HG02642 (cell line): ENCODE measurements at regions not wholly inside any gene's neighbourhood (a gene's known extent, or its start where the extent isn't known, plus 50 kb on each side); places are given as distances from the start of the nearest gene placed in this dataset.
"Not testable (repeated sequence)": the region's sequence is repeated elsewhere in the genome, so short reads cannot be mapped to it uniquely, and the experiment has no call there.

Experiments
- ATAC-seq: cut with Tn5 transposase; IDR thresholded peaks from one replicate; pipeline ENCODE4 v1.9.1; 2021; ENCODE audit warnings: mild to moderate bottlenecking; ENCODE audit not compliant: unreplicated experiment, poor library complexity

DNA sequence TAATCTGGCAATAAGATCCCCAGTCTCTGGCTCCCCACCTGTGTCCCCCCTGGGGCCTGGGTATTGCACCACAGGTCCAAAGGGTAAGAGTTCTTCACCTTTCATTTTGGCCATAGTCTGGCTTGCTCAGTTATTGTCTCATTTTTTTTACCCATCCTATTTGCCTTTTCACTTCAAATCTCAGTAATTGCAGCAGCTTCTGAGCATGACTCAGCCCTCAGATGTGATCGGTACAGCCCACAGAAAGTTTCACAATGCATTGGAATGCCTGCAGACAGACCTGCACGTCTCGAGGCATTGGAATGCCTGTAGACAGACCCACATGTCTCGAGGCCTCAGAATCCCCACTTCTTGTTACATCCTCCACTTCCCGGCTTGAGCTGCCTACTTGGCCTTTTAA lies 173.6 kb downstream of the NUFIP1 start:
- ATAC-seq = no peak

DNA sequence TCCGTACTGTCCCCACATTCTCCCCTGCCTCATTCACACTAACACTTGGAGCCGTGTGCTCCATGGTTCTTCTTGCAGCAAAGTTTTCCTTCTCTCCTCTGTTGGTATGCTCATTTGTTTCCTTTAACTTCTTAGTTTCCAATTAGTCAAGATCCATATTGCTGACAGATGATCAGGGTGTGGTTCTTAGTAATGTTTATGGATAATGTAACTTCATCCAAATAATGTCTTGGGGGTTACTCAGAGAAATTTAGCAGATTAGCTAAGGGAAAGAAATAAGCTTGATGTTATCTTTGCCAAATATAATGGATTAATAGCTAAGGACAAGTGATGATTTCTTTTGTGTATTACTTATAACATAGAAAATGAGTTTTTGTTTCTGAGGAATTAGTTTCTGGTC lies 174.4 kb downstream of the NUFIP1 start:
- ATAC-seq = no peak

DNA sequence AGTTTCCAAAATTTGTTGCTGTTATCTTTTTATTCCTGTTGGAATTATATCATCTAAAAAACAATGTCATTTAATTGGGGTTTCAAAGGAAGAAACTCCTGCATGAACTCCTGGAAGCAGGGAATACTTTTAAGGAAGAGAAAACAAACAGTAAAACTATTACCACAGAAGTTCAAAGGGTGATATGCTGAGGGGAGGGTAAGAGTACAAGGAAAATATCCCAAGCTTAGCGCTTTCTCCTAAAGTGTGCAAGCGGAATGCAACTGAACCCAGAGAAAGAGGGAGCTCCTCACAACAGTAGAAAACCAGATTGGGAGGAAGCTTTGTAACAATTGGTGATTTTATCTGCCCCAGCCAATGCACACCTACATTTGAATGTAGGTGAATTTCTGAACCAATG lies 175.1 kb downstream of the NUFIP1 start:
- ATAC-seq = no peak

DNA sequence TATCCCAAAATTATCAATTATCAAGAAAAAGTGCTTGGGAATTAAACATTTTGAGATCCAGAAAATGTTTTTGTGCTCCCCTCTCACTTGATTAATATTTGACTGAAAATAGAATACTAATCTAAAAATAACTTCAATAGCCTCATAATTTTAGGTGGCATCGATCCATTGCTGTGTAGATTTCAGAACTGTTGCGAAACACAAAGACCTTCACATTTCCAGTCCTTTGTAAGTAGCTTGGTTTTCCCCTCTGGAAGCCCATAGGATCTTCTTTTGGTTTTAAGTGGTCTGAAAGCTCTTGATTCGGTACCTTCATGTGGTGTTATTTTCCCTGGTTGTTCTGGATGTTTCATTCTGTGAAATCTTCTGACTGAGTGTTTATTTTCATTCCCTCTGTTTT lies 176.5 kb downstream of the NUFIP1 start:
- ATAC-seq = no peak

DNA sequence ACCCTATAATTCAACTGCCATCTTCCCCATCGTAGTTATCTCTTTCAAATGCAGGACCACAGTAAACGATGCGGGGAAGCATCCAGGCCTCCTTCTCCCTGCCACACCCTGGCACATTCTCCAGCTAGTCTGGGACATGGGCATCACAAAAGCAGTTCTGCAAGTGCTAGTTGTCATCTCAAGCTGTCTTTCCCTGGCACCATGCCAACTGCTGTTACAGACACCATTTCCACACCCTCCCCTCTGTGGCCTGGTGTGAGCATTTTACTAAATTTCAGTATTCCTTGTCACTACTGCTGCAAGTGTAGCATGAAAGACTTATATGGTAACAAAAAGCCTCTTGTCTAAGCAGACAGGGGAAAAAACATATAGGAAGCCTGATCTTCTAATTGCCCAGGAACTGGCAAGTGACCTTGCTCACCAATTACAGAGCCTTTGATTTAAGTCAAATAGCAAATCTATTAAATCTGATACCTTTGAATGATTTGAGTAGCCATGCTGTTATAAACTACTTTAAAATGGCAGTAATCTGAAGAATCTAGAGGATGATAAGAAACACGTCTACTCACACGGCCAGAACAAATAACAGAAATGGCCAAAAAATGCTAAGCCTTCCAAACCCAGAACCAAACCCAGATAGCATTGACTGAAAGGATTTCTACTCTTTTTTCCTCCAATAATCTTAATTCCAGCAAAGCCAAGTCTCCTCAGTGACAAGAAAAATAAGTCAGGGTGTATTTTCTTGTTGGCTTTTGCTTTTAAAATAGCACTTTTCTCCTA lies 179.0 kb downstream of the NUFIP1 start:
- ATAC-seq = no peak

DNA sequence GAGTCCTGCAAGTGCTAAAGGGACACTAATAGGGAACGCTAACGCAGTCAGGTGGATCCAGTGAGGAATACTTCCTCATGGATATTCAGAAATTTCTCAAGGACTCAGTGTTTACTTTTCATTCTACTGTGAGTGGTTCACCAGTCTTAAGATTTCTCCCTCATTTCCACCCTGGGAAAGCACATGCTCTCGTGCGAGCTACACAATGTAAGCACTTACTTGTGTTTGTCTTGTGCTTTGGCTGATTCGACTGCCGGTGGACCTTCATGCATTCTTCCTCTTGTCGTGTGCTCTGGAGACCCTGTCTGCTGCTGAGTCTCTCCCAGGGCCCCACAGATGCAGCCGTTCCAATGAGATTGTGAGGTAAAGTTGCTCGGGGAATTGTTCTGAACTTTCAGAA lies 180.1 kb downstream of the NUFIP1 start:
- no peak for ATAC-seq

DNA sequence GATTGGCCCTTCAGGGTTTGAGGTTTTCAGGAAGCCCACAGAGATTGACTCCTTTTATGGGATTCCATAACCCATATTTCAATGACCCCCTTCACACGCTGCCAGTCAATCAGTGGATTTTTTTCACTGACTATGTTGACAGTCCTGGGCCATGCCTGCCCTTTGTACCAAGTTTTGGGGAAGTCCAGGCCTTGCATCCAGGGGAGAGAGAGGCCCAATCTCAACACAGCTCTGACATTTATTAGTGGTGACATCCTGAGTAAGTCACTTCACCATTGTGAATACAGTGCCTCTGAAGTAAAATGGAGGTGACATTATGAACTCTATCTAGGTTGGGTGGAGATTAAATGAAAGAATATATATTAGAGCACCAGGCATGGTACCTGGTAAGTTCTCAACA lies 181.1 kb downstream of the NUFIP1 start:
- no peak for ATAC-seq

DNA sequence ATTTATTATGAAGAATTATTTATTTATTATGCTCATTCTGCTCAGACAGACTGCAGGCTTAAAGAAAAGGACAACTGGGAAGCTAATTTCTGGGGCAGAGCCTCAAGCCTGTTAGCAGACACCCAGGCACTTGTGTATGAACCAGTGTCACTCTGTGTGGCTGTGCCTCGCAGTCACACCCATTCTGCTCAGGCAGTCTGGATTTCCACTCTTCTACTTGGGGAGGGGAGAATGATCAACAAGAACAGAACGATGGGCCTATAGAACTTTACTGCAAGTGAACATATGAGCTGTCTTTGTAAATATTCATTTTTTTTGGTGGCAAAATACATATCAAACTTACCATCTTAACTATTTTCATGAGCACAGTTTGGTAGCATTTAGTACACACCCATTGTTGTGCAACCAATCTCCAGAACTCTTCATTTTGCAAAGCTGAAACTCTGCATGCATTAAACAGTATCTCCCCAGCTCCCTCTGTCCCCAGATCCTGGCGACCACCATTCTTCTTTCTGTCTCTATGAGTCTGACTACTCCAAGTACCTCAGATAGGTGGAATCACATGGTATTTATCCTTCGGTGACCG lies 181.7 kb downstream of the NUFIP1 start:
- no peak for ATAC-seq

DNA sequence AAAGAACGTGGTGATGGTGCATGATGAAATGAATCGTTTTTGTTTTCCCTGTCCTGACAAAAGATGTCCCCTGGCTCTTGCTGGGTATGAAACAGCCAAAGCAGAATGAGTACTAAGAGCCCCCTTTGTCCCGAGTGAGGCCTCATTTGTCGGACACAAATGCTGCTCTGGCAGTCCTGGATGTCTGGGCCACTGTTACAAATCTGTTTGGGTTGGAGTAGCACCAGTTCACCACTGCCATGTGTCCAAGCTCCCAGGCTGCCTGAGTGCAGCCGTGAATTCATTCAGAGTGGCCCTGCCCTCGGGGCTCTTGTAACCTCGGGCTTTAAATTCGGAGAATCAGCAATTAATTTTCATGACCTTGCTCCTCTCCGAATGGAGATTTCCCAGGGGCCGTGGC lies 182.4 kb downstream of the NUFIP1 start:
- ATAC-seq = no peak

DNA sequence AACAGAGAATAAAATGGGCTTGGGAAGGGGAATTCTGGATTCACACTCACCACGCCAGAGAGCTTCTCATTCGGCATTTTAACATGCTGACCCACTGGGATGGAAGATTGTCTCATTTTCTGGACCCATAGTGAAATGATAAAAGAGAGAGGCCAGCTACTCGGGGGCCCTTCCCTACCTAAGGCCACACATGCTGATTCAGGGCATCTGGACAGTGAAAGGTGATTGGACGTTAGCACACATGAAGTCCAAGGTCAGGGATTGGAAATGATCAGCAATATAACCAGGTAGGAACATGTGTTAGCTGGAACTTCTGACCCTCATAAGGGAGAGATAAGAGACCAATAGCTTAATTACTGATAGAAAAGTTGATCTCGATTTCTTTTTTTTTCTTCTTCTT lies 183.7 kb downstream of the NUFIP1 start:
- ATAC-seq = no peak

DNA sequence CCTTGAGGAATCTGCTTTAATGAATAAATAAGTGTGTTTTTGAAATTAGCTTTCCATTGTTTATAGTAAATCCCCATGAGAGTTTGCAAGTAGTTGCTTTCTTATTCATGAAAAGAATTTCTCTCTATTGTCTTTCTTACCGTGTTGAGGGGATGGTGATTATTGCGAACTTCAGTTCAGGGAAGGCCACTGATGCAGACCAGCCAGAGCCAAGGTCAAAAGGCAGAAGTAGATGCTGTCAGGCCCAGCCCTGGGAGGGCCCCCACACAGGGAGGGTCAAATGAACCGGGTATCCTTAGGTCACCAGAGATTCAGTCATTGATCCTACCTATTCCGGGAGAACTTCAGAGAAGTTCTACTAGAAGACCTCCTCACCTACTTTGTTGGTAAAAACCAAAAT lies 185.9 kb downstream of the NUFIP1 start:
- no peak for ATAC-seq

DNA sequence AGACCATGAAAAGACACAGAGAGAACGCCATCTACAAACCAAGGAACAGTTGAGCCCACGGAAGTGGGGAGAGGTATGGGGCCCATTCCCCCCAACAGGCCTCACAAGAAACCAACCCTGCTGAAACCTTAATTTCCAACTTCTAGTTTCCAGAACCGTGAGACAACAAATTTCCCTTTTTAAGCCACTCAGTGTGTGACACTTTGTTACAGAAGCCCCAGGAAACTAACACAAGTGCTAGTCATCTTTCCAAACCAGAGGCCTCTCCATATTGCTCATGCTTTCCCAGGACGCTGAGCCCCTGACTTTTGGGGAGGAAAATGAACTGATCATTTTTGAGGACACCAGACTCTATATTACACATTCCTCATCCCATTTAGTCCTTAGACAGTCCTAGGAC lies 186.8 kb downstream of the NUFIP1 start:
- ATAC-seq = no peak

DNA sequence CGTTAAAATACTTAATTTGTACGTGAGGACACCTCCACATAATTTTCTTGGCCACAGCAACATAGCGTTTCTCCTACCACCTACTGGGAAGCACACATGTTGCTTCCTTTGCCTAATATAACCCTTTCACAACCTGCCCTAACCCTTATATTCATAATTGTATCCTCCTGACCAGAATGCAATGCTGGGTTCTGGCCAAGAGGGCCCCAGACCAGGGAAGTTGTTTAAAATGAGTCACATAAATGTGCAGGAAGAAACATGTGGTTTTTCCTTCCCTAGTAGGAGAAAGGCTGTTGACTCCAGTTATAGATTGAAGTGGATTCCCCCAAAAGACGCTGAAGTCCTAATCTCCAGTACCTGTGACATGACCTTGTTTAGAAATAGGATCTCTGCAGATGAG lies 187.3 kb downstream of the NUFIP1 start:
- ATAC-seq = no peak

DNA sequence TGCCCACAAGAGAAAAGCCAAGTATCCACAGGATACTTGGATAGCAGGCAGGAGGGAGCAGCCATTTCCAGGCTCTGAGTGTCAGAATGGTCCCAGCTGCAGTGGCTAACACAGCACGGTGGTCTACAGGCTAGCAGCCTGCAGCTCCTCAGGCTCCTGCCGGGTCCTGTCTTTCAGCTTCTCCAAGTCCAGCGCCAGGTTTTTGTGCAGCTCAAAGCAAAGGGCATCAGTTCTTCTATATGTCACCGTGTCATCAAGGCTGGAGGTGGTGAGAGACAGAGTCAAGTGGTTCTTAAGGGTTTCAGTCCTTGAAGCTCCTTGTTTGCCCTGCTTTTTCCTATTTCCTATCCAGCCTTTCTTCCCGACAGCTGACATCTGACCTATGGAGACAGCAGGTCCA lies 188.6 kb downstream of the NUFIP1 start:
- no peak for ATAC-seq

DNA sequence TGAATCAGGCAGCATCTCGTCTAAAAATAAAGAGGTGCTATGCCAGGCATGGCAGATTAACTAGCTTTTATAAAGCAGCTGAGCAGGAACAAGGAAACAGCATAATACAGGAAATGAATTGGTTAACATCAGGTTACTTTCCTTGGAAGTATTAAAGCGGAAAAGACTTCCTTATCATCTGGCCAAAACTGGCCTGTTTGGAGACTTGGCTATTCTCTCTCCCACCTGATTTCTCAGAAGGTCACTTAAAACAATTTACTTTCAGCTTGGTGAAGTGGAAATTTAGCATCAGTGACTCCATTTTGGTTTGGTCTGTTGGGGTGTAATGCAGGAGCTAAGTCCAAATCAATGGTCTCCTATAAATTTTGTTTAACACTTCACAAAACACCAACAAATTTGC lies 191.6 kb downstream of the NUFIP1 start:
- ATAC-seq = no peak

DNA sequence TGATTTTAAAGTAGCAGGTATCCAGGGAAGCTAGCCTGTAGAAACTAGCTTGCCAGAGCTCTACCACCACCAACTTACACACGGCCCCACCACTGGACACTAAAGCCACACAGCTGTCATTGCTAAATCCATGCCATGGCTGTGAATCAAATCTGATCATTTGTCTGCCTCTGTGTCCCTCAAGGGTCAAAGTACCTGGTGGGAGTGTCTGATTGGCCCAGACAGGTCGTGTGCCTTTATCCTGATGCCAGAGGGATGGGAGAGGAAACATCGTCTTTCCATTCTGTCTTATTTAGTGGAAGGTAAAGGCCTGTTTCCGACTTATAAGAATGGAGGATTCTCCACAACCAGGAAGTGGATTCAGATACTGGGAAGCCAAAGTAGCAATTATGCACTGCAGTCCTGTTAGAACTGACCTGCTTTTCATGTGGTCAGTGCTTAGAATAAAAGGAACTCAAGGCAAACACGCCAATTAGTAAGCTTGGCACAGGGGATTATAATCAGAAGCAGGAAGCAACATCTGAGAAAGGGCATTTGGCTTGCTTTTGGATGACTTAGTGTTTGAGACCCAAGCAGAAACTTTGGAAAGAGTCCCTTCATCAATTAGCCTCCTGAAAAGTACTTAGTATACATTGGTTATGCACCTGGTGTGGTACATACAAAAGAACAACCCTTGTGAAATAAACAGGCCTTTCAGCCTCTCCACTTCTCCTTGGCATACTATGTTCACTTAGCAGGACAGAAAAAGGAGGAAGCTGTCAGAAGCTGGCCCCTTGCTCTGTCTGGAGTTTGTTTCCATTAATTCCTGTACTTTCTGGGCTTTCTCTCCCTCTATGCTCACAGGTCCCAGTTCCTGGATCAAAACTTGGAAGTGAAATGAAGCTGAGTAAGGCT lies 192.4 kb downstream of the NUFIP1 start:
- no peak for ATAC-seq

DNA sequence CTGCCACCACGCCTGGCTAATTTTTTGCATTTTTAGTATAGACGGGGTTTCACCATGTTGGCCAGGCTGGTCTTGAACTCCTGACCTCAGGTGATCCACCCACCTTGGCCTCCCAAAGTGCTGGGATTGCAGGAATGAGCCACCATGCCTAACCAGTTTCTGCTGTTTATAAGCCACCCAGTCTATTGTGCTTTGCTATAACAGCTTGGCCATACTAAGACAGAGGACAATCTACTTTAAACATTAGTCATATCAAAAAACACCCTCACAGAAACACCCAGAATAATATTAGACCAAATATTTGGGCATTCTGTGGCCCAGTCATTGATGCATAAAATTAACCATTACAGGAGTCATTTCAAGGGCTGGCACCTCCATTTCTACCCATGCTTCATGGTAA lies 193.2 kb downstream of the NUFIP1 start:
- ATAC-seq = not testable (repeated sequence)

DNA sequence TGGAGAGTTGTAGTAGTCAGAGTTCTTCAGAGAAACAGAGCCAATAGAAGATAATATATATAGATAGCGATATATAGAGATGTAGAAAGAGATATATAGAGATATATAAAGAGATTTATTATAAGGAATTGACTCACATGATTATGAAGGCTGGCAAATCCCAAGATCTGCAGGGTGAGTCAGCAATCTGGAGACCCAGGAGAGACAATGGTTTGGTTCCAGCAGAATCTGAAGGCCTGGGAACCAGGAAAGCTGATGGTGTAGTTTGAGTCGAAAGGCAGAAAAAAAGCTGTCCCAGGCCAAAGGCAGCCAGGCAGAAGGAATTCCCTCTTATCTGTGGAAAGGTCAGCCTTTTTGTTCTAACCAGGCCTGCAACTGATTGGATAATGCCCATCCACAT lies 194.1 kb downstream of the NUFIP1 start:
- ATAC-seq = no peak

DNA sequence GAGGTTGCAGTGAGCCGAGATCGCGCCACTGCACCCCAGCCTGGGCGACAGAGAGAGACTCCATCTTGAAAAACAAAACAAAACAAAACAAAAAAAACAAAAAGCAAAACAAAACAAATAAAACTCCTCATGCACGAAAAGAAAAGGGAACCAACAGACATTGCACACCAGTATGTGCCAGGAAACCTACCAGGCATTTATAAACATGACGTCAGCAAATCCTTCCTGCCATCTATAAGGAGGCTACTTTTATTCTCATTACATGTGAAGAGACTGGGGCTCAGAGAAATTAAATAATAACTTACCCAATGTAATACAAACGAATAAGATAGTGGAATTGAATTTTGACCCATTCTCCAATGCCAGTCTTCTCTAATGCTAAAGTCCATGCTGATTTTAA lies 197.2 kb downstream of the NUFIP1 start:
- no peak for ATAC-seq

DNA sequence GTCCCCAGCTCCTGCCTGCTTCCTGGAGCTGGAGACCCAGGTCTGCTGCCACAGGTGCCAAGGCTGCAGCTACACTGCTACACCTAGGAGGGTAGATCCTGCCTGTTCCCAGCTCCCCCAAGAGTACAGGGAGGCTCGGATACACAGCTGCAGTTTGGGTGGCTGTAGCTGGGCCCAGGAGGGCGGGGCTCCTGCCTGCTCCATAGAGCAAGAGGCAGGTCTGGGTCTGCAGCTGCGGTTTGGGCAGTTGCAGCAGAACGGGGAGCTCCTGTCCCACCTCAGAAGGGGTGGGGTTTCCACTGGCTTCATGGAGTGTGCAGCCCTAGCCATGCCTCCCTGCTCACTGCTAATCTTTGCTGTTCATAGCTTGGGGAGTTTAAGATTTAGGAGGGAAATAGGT lies 199.0 kb downstream of the NUFIP1 start:
- no peak for ATAC-seq

DNA sequence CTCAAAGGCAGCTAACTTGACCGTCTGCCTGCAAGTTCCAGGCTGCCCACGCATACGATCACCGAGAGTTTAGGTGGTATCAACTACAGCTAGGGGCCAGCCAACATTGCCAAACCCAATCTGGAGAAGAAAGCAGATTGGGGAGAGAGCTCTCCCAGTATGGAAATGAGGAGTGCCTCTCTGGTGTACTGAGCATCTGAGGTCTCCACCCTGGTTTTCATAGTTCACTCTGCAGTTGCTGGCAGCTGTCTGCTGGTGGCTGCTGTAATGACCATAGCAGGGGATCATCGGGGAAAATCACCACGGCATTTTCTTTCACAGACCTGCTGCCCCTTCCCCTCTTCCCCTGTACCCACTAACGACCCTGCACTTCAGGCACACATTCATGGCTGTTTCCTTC lies 201.7 kb downstream of the NUFIP1 start:
- ATAC-seq = no peak
